BE2C (cell line): ENCODE measurements at regions not wholly inside any gene's neighbourhood (a gene's known extent, or its start where the extent isn't known, plus 50 kb on each side); places are given as distances from the start of the nearest gene placed in this dataset.
A peak's percentile ranks its signal among the peaks of the same experiment; 100 is the strongest.
"Not testable (repeated sequence)": the region's sequence is repeated elsewhere in the genome, so short reads cannot be mapped to it uniquely, and the experiment has no call there.

Source experiments
- DNase-seq: peaks from one replicate; pipeline ENCODE4 v3.0.0-alpha.2; 2020
- H3K27me3 ChIP-seq: fragments of 250-450 bp; sonication (Bioruptor Pico); 2 replicates; pipeline ENCODE4 v1.5.1; 2020; ENCODE audit warnings: mild to moderate bottlenecking
- H3K36me3 ChIP-seq: fragments of 250-450 bp; sonication (Bioruptor Pico); 2 replicates; pipeline ENCODE4 v1.5.1; 2020; ENCODE audit warnings: mild to moderate bottlenecking
- H3K4me1 ChIP-seq: fragments of 250-450 bp; sonication (Bioruptor Pico); 2 replicates; pipeline ENCODE4 v1.5.1; 2020
- H3K4me3 ChIP-seq: 2 replicates; pipeline ENCODE4 v1.5.1; 2011; ENCODE audit warnings: low read depth, low read length
- H3K9me3 ChIP-seq: fragments of 250-450 bp; sonication (Bioruptor Pico); 2 replicates; pipeline ENCODE4 v1.5.1; 2020
- TF ChIP-seq, protein P1 (sequence below): IDR thresholded peaks from 2 replicates; pipeline ENCODE4 v1.5.1; 2012; ENCODE audit warnings: mild to moderate bottlenecking, low read depth, low read length

DNA sequence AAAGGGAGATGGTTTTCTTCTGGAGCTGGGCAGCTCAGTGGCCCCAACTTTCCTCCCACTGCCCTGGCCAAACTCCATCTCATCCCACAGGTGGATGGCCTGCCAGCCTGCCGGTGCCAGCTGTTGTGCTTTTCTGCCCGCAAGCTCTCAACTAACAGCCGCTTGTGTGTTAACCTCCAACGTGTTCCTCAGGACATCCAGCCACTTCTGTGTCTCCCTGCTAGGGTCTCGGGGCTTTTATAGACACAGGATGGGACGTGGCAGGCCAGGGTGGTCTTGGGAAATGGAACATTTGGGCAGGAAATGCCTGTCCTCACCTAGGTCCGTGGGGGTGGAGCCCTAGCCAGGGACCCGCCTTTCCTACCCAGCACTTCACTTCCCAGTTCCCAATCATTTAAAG lies 171.1 kb upstream of the RGS17 start:
- H3K36me3 ChIP-seq, result no peaks in the 10 kb centered on the region
- no peaks in the 10 kb centered on the region for H3K9me3 ChIP-seq
- no peaks in the 10 kb centered on the region for H3K4me1 ChIP-seq
- H3K27me3 ChIP-seq, result no peaks in the 10 kb centered on the region
- TF ChIP-seq, protein P1, sequence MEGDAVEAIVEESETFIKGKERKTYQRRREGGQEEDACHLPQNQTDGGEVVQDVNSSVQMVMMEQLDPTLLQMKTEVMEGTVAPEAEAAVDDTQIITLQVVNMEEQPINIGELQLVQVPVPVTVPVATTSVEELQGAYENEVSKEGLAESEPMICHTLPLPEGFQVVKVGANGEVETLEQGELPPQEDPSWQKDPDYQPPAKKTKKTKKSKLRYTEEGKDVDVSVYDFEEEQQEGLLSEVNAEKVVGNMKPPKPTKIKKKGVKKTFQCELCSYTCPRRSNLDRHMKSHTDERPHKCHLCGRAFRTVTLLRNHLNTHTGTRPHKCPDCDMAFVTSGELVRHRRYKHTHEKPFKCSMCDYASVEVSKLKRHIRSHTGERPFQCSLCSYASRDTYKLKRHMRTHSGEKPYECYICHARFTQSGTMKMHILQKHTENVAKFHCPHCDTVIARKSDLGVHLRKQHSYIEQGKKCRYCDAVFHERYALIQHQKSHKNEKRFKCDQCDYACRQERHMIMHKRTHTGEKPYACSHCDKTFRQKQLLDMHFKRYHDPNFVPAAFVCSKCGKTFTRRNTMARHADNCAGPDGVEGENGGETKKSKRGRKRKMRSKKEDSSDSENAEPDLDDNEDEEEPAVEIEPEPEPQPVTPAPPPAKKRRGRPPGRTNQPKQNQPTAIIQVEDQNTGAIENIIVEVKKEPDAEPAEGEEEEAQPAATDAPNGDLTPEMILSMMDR, result no peak
- no peak for DNase-seq
- no peak overlapping the region for H3K4me3 ChIP-seq

DNA sequence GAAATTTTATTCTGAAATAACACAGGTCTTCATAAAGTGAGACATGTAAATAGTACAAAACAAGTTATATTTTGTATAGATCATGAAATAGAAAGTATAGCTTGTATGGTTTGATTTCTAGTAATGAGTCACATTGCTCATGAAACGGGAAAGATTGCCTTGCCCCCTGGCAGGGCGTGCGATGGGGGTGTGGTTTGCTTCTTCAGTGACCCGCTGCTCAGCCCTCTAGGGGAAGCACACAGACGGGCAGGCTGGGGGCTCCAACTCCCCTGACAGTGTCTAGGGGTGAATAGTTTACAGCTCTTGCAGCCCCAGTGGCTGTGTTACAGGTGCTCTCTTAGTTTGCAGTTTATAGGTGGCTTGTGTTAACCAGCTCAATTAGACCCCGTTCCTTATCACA lies 170.5 kb upstream of the RGS17 start:
- Histone ChIP-seq H3K27me3 (no peaks in the 10 kb centered on the region), H3K4me3 (no peak overlapping the region), H3K9me3 (no peaks in the 10 kb centered on the region), H3K36me3 (no peaks in the 10 kb centered on the region), H3K4me1 (no peaks in the 10 kb centered on the region)
- peak; percentile 17 for DNase-seq
- TF ChIP-seq, protein P1, result no peak

DNA sequence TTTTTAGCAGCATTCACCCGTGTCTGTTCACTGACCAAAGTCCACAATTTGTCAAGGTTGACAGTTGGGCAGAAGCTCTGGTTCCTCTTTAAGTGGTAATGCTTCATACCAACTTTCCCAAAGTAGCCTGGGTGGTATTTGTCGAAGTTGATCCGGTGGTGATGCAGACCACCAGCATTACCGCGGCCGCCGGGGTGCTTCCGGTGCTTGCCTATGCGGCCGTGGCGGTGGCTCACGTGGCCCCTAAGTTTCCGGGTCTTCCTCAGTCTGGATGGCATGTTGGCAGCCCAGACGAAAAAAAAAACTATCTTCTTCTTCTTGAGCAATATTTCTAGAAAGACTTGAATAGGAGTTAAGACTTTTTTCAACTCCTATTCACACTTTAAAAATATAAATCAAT lies 151.4 kb upstream of the RGS17 start:
- H3K4me3 ChIP-seq, H3K4me1 ChIP-seq, H3K36me3 ChIP-seq, H3K9me3 ChIP-seq, DNase-seq, H3K27me3 ChIP-seq: not testable (repeated sequence)

DNA sequence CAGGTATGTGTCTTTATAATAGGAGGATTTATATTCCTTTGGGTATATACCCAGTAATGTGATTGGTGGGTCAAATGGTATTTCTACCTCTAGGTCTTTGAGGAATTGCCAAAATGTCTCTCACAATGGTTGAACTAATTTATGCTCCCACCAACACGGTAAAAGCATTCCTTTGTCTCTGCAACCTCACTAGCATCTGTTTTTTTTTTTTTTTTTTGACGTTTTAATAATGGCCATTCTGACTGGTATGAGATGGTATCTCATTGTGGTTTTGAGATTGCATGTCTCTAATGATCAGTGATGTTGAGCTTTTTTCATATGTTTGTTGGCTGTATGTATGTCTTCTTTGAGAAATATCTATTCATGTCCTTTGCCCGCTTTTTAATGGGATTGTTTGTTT lies 144.9 kb upstream of the RGS17 start:
- TF ChIP-seq, protein P1, result no peak
- Histone ChIP-seq H3K4me1 (no peaks in the 10 kb centered on the region), H3K27me3 (no peaks in the 10 kb centered on the region), H3K9me3 (no peaks in the 10 kb centered on the region; the same call in 1 of the 2 replicates), H3K4me3 (no peak overlapping the region), H3K36me3 (no peaks in the 10 kb centered on the region)
- DNase-seq, result no peak

DNA sequence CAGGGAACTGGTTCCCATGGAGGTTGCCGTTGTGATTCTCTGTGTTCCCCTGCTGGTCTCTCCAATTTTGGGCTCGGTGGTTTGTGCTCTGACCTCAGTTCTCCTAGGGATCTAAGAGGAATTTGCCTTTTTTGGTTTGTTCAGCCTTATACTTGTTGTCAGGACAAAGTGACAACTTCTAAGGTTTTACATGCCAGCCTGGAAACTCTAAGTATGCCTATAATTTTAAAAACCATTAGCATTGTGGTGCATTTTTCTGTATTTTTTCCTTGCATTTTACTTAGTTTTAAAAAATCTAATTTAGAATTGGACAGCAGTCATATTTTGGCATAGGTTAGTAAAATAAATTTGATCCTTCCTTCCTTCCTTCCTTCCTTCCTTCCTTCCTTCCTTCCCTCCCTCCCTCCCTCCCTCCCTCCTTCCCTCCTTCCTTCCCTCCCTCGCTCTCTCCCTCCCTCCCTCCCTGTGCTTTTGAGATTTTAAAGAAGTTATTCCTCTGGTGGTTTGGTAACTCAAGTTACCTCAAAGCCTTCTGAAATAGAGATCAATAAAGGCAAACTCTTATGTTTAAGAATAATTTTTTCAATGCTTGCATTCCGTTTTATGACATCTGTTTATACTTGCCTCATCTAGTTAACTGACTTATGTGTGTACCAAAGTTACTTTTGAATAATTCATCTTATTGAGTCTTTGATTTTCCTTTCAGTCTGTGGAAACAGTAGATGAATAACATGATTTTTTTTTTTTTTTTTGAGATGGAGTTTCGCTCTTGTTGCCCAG lies 141.3 kb upstream of the RGS17 start:
- Histone ChIP-seq H3K9me3 (no peaks in the 10 kb centered on the region), H3K36me3 (no peaks in the 10 kb centered on the region), H3K4me3 (no peak overlapping the region), H3K27me3 (no peaks in the 10 kb centered on the region), H3K4me1 (no peaks in the 10 kb centered on the region)
- TF ChIP-seq, protein P1, result no peak
- no peak for DNase-seq

DNA sequence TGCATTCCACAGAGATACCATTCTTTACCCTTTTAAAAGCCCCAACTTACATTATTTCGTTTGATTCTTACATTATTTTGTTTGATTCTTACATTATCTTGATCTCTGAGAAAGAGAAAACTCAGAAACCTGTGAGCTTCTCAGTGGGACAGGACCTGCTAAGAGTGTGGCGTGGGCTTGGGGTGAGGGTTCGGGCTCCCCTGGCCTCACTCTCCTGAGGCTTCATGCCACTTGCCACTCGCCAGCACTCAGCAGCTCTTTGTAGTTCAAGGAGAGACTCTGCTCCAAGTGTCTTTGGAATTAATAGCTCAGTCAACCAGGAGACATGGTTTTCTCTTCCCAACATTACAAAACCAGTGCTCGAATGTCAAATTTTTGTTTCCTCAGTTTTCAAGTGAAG lies 132.4 kb upstream of the RGS17 start:
- Histone ChIP-seq H3K36me3 (no peaks in the 10 kb centered on the region), H3K9me3 (no peaks in the 10 kb centered on the region), H3K4me1 (no peaks in the 10 kb centered on the region), H3K27me3 (no peaks in the 10 kb centered on the region), H3K4me3 (no peak overlapping the region)
- TF ChIP-seq, protein P1, result no peak
- no peak for DNase-seq
